ENCODE measurements at regions not wholly inside any gene's neighbourhood (a gene's known extent, or its start where the extent isn't known, plus 50 kb on each side); places are given as distances from the start of the nearest gene placed in this dataset.

DNA sequence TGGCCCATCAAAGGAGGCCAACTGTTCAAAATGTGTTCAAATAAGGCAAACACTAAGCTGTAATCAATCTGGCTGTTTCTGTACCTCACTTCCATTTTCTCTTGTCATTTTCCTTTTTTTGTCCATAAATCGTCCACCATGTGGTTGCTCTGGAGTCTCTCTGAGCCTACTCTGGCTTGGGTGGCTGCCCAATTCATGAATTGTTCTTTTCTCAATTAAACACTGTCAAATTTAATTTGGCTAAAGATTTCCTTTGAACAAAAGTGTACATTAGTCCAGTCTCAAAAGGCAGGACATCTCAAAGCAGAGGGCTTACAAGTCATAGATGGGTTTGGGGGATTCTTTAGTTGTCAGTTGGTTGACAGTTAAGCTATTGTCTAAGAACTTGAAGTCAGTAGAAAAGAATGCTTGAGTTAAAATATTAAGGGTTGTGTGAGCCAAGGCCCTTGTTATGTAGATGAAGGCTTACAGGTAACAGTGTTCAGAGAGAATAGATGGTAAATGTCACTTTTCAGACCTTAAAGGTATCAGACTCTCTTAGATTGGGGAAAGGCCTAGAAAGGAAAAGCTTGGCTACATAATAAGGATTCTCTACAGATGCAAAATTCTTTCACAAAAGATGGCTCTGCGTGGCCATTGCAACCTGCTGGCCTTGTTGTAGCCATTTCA, 831.2 kb upstream of the CDH2 start:
- TF ChIP-seq, protein P1, sequence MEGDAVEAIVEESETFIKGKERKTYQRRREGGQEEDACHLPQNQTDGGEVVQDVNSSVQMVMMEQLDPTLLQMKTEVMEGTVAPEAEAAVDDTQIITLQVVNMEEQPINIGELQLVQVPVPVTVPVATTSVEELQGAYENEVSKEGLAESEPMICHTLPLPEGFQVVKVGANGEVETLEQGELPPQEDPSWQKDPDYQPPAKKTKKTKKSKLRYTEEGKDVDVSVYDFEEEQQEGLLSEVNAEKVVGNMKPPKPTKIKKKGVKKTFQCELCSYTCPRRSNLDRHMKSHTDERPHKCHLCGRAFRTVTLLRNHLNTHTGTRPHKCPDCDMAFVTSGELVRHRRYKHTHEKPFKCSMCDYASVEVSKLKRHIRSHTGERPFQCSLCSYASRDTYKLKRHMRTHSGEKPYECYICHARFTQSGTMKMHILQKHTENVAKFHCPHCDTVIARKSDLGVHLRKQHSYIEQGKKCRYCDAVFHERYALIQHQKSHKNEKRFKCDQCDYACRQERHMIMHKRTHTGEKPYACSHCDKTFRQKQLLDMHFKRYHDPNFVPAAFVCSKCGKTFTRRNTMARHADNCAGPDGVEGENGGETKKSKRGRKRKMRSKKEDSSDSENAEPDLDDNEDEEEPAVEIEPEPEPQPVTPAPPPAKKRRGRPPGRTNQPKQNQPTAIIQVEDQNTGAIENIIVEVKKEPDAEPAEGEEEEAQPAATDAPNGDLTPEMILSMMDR (IDR thresholded peaks at IDR 0.05), result no peak
- TF ChIP-seq, protein P2, sequence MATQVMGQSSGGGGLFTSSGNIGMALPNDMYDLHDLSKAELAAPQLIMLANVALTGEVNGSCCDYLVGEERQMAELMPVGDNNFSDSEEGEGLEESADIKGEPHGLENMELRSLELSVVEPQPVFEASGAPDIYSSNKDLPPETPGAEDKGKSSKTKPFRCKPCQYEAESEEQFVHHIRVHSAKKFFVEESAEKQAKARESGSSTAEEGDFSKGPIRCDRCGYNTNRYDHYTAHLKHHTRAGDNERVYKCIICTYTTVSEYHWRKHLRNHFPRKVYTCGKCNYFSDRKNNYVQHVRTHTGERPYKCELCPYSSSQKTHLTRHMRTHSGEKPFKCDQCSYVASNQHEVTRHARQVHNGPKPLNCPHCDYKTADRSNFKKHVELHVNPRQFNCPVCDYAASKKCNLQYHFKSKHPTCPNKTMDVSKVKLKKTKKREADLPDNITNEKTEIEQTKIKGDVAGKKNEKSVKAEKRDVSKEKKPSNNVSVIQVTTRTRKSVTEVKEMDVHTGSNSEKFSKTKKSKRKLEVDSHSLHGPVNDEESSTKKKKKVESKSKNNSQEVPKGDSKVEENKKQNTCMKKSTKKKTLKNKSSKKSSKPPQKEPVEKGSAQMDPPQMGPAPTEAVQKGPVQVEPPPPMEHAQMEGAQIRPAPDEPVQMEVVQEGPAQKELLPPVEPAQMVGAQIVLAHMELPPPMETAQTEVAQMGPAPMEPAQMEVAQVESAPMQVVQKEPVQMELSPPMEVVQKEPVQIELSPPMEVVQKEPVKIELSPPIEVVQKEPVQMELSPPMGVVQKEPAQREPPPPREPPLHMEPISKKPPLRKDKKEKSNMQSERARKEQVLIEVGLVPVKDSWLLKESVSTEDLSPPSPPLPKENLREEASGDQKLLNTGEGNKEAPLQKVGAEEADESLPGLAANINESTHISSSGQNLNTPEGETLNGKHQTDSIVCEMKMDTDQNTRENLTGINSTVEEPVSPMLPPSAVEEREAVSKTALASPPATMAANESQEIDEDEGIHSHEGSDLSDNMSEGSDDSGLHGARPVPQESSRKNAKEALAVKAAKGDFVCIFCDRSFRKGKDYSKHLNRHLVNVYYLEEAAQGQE (IDR thresholded peaks at IDR 0.05; ENCODE audit: insufficient read depth in 1 of 2, low read depth in 2 of 2, low read length in 1 of 2), result no peak
- no peak for TF ChIP-seq POLR2AphosphoS5 (IDR thresholded peaks at IDR 0.05; ENCODE audit: low read depth, low read length)
- TF ChIP-seq SIN3A (IDR thresholded peaks at IDR 0.05; ENCODE audit: borderline replicate concordance, insufficient read depth, low read depth, low read length), result no peak
- no peak for TF ChIP-seq TCF7L2 (IDR thresholded peaks at IDR 0.05; ENCODE audit: low read depth, low read length)

Data from Panc1 (cell line).